Left cardiac atrium (tissue), 4 donors: ENCODE measurements at regions not wholly inside any gene's neighbourhood (a gene's known extent, or its start where the extent isn't known, plus 50 kb on each side); places are given as distances from the start of the nearest gene placed in this dataset.

Experiments used
- ATAC-seq, 2 donors: fragments of 200-7000 bp; cut with Tn5 transposase; one replicate each; pipeline ENCODE4 v1.9.1; 2020; ENCODE audit warnings: mild to moderate bottlenecking in 2 of 2, moderate library complexity in 2 of 2
- DNase-seq: peaks from one replicate; pipeline ENCODE4 v3.0.0-alpha.2; 2020
- intact Hi-C, 2 donors: fragments of 100-400 bp; cut with DNase I; formaldehyde crosslinking; loops; one replicate each; pipeline versions ENCODE4 v1.14.1 to v1.15.1; 2022 to 2023
- donor health status: DM: no; HTN: yes; CAD: no.
- donor health status: DM: no; HTN: yes; CAD: no; lungs with severe emphysema.
- donor health status: DM: yes; HTN: yes; CAD: no.
- donor health status: Dilated cardiomyopathy.

DNA sequence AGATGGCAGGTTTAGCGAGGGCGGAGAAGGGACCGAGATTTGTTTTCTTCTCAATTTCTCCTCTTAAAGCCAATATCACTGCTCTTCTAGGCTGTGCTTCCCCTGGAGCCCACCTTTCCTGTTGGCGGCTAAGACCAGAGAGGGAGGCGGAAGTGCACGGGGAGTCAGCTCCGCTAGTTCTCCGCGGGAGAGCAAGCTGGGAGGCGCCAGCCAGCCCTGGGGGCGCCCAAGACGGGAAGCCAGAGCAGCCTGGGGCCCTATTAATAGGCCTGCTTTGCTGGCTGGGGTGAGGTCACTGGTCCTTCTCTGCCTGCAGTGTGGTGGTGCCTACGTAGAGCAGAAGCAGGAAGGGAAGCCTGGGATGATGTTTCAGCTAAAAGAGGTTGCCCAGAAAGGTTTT lies 61.6 kb downstream of the LSM5 start:
- ATAC-seq (no peak), DNase-seq (no peak)
- intact Hi-C loops: no loop called here

DNA sequence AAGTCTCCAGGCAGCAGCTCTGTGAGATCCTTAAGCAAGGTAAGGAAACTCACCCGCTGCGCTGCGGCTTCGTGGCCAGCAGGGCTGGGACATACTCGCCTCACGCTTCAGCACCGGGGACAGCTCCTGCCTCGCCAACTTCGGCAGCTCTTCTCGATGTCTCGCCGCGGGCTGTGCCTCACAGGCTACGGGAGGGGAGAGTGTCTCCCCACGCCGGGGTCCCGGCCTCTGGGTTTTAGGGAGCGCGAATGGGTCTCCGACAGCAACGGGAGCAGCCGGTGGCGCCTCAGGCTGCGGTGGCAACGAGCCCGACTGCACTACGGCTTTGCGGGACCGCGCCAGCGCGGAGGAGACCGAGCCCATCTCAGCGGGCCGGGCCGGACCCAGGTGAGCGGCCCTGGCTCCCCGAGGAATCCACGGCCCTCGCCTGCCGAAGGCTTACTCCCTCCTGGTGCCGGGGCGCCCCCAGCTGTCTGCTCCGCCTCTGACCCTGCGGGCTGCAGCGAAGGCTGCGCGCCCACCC lies 62.4 kb downstream of the LSM5 start:
- ATAC-seq: peak; percentile 89 to 92
- intact Hi-C loops: no loop called here
- DNase-seq: peak; percentile 83

DNA sequence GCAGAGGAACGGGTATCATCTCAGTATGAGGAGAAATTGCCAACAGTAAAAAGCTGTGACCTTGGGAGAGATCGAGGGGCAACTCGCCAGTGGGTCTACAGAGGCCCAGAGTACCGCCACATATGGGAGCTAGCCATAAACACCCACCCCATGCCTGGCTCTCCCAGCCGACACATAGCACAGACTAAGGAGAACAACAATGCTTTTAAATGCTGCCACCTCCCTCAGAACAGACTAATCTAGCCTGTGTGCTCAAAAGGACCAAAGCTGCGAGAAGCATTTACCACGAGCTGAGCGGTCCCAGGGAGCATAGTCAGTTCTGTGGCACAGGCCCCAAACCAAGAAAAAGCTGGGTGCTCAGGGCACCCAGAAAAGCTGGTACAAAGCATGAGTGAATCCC lies 73.3 kb downstream of the LSM5 start:
- intact Hi-C loops: no loop called here
- no peak for ATAC-seq
- no peak for DNase-seq

DNA sequence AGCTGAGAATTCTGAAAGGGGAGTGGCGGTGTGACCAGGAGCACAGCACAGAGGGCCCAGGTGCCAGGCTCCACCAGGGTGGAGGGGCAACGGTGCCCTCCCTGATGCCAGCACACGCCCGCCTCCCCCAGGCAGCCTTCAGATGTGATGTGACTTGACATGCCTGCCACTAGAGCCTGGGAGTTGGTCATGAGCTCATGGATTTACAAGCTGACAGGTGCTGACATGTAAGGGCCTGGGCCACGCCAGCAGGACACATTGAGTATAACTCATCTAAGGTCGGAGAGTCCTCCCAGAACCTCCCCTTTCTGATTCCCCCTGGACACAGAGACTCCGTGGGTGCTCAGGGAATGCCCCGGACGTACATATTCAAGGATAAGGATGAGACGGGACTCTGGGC lies 74.2 kb downstream of the LSM5 start:
- intact Hi-C loops: no loop called here
- no peak for ATAC-seq
- DNase-seq: no peak

DNA sequence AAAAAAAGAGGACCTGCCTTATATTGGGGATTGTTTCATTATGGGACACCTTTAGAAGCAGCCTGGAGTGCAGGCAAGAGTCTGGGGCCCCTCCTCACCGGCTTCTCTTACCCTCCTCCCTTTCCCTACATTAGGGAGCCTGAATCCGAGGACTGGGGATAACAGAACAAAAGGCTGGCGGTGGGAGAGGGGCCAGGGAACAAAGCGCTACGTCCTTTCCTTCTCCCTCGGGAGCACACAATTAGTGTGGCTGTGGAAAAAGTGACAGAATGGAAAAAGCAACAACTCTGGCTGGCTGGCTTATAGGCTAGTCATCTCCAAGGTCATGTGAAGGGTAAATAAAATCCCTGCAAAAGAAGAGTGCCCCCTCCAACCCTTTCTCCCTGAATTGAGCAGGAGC lies 74.7 kb downstream of the LSM5 start:
- ATAC-seq: no peak
- intact Hi-C loops: no loop called here

DNA sequence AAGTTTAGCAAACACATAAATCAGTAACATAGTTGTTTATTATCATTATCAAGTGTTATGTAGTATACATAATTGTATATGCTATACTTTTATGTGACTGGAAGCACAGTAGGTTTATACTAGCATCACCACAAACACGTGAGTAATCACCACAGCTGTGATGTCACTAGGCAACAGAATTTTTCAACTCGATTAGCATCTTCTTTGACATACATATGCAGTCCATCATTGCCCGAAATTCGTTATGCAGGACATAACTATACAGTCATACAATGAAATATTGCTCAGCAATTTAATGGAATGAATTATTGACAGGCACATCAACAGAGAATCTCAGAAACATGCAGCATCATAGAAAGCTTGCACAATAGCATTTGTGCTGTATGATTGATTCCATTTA lies 77.7 kb downstream of the LSM5 start:
- DNase-seq (no peak), ATAC-seq (no peak)
- intact Hi-C loops: no loop called here

More for the DNA sequence above, 74.7 kb downstream of the LSM5 start:
- DNase-seq: no peak

DNA sequence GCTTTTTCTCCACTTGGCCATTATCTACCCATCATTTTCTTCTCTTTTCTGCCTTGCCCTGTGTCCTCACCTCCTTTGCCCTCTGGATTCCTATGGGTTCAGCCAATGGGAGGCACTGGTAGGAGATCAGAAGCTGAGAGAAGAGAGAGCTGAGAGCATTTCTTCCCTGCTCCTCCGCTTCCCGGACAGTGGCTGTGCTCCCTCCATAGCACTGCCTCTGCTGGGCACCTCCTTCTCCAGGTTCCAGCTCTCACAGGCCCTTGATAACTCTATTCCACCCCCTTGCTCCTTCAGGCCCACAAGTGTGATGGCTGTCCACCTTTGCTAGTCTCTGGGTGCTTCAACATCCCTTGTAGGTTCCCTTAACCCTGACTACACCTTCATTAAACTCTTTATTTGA lies 79.6 kb downstream of the LSM5 start:
- ATAC-seq (no peak), DNase-seq (no peak)
- intact Hi-C loops: no loop called here

DNA sequence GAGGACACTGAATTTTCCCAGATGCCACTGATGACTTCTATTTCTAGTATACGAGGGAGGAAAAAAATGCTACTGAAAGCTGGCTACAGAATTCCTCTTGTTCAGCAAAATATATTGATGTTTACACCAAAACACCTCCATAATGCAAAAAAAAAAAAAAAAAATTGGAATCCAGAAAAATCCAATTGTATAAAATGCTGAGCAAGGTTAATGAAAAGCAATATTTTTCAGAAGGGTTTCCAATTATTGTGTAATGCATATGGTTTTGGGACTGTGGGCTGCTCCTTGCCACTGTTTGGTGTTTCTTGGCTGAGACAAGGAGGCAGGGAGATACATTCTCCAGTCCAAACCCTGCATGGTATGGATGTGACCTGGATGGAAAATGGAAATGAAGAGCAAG lies 83.8 kb downstream of the LSM5 start:
- no peak for ATAC-seq
- intact Hi-C loops: no loop called here
- DNase-seq: no peak

DNA sequence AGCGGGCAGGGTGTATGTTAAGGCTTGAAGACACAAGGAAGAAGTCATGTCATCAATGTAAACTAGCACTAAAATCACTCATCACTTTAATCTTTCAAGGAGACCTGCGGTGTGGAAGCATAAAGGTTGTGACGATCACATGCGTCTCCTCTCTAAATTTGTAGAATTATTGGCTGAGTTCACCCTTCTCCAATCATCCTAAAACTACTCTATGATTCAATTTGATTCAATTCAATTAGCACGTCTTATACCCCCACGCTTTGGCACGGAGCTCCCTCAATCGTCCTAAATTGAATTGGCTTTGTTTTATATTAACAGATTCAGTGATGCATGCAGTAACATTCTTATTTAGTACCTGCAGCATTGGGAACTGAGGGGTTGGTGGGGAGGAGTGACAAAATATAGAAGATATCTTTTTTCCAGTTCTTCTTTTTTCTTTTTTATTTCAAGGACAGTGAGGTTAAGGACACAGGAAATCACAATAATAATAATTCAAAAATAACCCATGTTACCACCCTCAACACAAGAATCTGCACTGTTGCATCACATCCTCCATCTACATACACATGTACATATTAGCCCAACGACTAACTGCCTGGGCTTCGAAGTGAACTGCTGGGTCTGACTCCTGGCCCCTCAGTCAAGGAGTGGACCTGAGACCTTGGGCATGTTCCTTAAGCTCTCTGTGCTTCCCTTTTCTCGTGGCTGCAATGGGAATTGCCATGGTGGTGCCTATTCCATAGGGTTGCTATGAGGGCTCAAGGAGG lies 86.5 kb downstream of the LSM5 start:
- intact Hi-C loops: no loop called here
- DNase-seq: no peak
- no peak for ATAC-seq

DNA sequence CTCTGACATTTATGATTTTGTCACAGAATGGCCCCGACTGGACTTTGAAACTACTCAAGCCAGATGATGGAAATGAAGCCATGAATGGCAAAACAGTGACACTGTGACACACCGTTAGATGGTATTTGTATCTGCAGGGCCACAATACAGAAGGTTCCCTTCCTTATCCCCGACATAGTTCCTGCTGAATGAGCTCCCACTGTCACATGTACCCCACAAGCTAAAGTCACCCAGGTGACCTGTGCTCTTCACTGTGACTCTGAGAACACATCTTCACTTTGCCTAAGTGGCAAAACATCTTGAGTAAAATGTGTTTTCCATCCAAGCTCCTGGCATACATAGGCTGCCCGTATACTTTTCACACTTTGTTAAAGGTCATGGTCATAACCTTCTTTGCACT lies 89.5 kb downstream of the LSM5 start:
- intact Hi-C loops: no loop called here
- no peak for DNase-seq

DNA sequence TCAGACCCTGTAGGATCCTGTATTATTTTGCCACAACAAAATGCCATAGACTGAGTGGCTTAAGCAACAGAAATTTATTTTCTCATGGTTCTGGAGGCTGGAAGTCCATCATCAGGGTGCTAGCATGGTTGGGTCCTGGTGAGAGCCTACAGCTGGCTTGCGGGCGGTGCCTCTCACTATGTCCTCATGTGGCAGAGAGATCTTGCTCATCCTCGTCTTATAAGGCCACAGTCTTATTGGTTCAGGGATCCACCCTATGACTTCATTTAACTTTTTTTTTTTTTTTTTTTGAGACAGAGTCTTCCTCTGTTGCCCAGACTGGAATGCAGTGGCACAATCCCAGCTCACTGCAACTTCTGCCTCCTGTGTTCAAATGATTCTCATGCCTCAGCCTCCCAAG lies 90.9 kb downstream of the LSM5 start:
- DNase-seq (no peak), ATAC-seq (no peak)
- intact Hi-C loops: no loop called here

More for the DNA sequence above, 89.5 kb downstream of the LSM5 start:
- no peak for ATAC-seq

DNA sequence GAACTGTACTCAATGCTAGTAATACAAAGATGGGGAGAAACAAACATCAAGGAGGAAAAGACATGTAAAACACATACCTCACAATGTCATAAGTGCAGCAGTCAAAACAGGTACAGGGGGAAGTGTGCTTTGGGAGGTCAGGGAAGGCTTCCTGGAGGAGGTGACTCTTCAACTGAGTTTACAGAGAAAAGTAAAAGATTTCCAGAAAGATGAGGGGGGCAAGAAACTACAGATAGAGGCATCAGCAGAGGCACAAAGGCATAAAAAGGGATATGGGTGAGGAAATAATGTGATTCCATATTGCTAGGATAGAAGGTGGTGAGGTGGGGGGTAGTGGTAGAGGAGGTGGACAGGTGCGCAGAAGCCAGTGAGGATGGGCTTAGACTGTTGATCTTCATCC lies 95.0 kb downstream of the LSM5 start:
- DNase-seq (no peak), ATAC-seq (no peak)
- intact Hi-C loops: no loop called here

DNA sequence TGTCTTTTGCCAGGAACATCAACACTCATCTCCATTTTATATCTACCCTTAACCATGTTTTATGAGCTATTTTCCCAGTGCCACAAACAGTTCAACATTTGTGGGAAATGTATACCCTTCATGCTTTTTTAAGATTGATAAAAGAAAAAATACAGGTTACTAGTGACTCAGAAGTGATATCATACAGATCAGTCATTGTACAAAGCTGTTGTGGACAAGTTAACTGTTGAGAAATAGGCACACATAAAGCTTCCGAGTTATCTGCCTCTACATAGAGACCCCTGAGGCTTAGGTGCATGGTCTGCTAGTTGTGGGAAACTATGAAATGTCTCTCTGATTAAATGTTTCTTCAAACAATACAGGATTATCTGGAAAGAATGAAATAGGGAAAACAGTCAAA lies 96.3 kb downstream of the LSM5 start:
- intact Hi-C loops: no loop called here
- ATAC-seq (no peak), DNase-seq (no peak)

DNA sequence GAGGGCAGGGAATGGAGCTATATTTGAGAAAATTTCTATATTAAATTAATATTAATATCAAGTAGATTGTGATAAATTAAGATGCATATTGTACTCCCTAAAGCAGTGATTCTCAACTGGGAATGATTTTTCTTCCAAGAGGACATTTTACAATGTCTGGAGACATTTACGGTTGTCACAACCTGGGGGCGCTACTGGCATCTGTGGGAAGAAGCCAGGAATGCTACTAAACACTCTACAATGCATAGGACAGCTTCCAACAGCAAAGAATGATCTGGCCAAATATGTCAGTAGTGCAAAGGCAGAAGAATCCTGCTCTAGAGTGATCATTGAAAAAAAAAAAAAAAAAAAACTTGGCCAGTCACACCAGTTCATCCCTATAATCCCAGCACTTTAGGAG lies 100.0 kb downstream of the LSM5 start:
- DNase-seq: no peak
- intact Hi-C loops: no loop called here
- ATAC-seq: no peak

DNA sequence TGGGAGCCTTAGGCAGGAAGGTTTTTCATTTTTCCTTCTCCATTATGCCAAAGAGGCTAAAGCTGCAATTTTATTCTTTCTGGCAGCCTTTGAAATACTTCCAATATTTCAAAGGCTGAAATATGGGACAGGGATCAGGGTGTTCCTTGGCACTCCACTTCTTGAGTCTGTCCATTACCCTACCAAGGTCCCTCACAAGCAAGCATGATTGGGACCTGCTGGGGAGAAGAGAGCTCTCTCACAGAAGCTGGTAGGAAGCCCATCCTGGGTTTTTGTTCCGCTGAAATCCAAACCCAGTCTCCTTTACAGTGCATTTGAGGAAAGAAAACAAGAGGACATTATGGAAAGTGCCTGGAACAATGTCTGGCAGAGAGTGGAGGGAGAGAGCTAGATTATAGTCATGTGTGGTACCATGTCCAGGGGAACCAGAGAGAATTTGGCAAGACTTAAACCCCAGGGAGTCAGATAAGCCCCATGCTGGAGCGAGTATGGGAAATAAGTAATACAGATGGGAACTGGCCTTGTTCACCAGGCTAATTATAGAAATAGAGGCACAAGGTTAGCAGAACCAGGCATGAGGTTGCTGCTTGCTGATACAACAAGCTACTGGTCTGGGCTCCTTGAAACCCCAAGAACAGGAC lies 104.7 kb downstream of the LSM5 start:
- intact Hi-C loops: no loop called here
- peak; percentile 73 to 82 for ATAC-seq
- no peak for DNase-seq

DNA sequence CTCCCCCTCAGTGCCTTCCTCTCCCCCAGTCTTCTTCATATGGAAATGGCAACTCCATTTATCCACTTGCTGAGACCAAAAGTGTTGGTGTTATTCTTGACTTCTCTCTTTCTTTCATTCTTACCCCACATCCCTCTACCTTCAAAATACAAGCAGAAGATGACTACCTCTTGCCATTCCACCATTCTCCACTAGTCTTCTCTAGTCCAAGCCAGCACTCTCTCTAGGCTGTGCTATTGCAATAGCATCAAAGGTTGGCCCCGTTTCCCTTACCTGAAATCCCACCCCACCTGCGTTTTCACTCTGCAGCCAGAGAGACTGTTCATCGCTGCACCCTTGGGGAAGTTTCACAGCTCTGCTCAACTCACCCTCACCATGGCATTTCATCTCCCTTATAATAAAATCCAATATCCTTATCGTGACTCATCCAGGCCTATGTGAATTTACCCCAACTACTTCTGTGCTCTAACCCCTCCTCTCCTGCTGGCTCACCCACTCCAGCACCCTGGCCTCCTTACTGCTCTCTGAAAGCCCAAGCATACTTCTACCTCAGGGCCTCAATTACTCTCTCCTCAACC lies 109.1 kb downstream of the LSM5 start:
- intact Hi-C loops: no loop called here
- no peak for DNase-seq
- no peak for ATAC-seq

DNA sequence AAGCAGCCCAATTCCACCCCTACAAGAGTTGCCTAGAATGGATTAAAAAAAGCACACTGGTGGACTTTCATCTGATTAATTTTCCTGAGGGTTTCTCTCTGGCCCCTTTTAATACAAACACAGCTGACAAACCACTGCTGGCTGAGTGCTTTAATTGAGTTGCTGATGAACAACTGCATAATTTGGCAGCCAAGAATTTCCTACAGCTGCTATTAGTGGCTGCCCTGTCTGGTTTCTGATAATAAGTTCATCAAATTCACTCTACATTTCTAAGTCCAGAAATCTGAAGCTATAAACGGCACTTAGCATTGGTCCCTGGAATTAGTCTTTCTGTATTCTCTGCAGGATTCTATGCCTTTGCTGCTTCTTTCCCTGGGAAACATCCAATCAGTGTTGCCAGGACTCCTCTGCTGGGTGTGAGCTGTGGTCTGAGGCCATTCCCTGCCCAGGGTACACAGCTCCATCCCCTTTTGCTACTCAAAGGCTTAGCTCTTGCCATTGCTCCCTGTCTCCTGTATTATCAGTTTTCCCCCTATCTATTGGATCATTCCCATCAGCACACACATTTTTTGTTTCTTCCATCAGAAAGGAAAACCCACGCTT lies 110.6 kb downstream of the LSM5 start:
- no peak for DNase-seq
- peak in 1 of 2 donors; percentile 45 for ATAC-seq
- intact Hi-C loops: no loop called here

DNA sequence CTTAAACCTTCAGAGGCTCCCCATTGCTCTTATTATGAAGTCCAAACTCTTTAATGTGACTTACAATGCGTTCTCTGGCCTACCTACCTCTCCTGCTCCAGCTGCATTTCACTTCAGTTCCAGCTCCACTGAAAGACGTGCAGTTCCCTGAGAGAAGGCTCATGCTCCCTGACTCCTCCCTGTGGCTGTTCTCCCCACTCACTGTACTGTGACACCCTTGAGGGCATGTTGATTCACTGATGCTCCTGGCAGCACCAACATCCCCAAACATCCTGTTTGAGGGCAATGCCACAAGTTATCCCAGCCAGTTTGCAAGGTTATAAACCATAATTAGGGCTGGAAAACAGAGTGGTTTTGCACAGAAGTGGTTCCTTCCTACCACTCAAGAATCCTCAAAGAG lies 111.2 kb downstream of the LSM5 start:
- intact Hi-C loops: no loop called here
- no peak for ATAC-seq
- DNase-seq: no peak

DNA sequence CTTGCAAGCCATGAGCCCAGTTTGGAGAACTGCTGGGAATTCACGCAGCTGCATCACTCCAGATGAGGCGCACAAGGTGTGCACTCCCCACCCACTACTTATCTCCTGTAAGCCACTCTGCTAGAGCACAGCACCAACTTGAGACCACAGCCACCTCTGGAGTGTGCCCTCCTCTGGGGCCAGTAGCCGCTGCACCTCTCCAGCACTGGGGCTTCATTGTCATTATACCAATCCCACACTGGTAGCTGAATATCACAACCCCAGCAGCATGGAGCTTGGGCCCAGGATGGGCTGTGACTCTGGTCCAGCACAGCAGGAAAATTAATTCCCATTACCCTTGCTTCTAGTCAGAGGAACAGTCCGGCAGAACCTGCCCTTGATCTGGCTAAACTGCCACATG lies 125.6 kb downstream of the LSM5 start:
- ATAC-seq (no peak), DNase-seq (no peak)
- intact Hi-C loops: no loop called here

DNA sequence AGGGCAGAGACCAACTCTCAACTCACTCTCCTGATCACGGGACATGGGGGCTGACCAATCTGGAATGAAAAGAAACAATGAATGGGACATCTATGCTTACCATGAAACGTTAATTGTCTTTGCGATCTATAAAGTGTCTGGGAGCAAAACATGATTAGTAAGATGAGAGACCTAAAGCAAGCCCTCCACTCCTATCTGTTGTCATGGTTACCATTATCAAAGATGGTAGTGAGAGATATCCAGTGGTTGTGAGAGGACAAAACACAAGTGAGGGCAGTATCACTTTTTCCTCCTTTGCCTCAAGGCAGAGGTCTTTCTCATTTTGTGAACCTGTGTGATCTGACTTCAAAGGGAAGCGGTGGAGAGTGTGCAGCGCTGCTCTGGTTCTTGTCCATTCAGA lies 130.1 kb downstream of the LSM5 start:
- no peak for ATAC-seq
- no peak for DNase-seq
- intact Hi-C loops: no loop called here
